NCI-H1417 treated with DMSO at 0.1 percent for 48 hours (cell line): ENCODE measurements at regions not wholly inside any gene's neighbourhood (a gene's known extent, or its start where the extent isn't known, plus 50 kb on each side); places are given as distances from the start of the nearest gene placed in this dataset.
"Not testable (repeated sequence)": the region's sequence is repeated elsewhere in the genome, so short reads cannot be mapped to it uniquely, and the experiment has no call there.

Experiments
- DNase-seq: peaks from one replicate; lab custom pipeline; 2025; lab: John Stamatoyannopoulos, UW

GRCh38 chr13:71300602-71301001, 566.4 kb downstream of the DACH1 start:
- no peak for DNase-seq

DNA sequence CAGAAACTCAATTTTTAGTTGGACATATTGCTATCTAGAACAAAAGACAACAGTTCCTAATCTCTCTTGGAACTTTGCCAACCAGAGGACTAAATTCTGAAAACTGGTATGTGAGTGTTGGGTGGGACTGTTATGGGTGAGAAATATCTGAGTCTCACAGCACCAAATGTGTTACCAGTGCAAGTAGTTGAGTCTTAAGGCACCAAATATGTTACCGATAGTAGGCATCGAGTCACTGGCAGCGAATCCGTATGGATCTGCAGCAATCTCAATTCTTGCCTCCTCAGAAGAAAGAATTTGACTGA, 575.2 kb downstream of the DACH1 start:
- DNase-seq, result no peak

DNA sequence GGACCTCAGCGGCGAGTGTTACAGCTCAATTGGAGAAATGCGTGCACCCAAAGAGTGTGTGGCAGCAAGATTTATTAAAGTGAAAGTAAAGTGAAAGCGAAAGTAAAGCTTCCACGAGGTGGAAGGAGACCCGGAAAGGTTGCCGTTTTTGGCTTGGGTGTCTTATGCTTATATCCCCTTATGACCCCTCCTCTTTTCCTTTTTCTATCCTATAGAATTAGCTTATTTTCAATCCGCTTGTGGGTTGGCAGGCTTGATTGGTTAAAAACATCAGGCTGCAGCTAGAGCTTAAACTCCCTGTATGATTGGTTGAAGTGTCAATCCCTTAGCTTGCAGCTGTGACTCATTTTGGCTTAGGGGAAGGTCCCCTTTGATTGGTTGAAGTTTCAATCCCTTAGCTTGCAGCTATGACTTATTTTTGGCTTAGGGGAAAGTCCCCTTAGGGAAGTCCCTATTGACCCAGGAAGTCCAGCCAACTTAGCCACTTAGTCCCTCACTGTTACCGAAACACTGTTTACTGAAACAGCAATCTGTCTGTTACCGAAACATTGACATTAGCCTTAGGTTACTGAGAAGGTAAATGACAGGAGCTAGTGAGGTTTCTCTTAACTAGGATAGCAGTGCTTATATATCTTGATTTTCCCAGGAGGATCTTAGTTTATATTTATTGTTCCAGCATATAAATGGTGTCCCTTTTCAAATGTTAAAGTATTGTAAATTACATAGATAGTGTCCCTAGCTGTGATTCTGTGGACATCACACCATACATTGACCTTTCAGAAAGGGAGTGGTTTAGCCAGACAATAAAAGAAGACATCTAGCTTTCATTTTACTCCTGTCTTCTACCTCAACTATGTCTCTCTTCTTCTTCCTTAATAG, 575.8 kb downstream of the DACH1 start:
- DNase-seq, result peak; percentile 46

- DNase-seq, result not testable (repeated sequence)
Measured at GRCh38 chr13:71289980-71290379, 577.0 kb downstream of the DACH1 start.

DNA sequence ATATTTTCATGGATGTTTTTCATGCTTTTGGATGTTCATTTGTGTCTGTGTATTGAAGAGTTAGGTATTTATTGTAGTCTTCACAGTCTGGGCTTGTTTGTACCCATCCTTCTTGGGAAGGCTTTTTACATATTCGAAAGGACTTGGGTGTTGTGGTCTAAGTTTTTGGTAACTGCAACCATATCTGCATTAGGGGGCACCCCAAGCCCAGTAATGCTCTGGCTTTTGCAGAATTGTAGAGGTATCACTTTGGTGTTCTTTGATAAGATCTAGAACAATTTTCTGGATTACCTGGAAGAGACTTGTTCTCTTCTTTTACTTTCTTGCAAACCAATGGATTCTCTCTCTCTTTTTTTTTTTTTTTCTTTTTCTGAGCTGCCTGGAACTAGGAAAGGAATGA, 581.3 kb downstream of the DACH1 start:
- no peak for DNase-seq

GRCh38 chr13:71278512-71278911, 588.5 kb downstream of the DACH1 start:
- no peak for DNase-seq

- no peak for DNase-seq
Measured at GRCh38 chr13:71274923-71275608, 591.9 kb downstream of the DACH1 start.

DNA sequence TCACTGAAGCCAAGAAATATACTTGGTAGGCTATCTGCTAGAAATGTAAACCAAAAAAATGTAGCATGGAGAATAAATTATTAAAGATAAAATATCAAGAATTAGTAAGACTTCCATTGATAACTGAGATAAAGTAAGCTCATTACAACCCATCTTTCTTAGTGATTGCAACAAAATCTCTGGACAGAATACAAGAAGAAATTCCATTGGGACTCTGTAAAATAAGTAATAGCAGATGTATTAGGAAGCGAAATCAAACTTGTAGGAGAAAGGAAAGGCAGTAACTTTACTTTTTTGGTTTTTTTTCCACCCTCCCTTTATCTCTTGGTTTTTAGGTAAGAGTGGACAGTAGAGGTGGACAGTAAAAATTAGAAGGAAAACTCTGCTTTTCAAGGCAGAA, 605.7 kb downstream of the DACH1 start:
- DNase-seq, result no peak

- no peak for DNase-seq
Measured at GRCh38 chr13:71260246-71260645, 606.8 kb downstream of the DACH1 start.

GRCh38 chr13:71255633-71256032, 611.4 kb downstream of the DACH1 start:
- DNase-seq, result no peak

DNA sequence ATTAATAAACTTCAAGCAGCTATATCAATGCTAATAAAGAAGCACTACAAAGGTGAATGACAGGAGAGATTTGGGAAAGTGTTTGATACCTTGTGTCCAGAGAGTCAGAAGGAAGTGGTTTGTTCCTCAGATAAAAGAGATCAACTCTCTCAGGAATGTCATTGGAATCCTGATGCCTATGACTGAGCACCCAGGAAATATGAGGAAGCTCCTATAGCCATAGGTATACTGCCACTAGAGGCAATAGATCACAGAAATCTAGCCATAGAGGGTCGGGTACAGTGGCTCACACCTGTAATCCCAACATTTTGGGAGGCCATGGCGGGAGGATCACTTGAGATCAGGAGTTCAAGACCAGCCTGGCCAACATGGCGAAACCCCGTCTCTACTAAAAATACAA, 612.6 kb downstream of the DACH1 start:
- DNase-seq, result no peak

DNA sequence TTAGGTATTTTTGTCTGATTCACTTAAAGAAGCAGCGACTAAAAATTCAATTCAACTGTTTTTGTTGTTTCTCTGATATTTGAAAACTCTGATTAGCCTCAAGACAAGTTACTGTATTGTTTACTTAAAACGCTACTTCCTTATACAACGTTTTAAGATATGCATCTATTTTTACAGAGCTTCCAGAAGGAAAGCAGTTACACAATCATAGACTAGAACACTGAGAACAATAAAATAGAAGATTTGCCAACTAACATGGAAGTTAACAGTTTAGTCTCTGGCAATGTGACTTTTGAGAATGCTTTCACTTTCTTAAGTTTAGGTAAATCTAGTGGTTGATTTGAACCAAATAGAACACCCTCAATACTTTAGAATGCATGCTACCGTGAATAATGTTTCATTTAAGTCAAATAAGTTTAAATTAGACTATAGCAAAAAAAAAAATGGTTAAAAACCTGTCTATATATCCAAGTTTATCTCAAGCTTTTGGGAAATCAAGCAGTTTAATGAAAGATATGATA, 614.8 kb downstream of the DACH1 start:
- no peak for DNase-seq

DNA sequence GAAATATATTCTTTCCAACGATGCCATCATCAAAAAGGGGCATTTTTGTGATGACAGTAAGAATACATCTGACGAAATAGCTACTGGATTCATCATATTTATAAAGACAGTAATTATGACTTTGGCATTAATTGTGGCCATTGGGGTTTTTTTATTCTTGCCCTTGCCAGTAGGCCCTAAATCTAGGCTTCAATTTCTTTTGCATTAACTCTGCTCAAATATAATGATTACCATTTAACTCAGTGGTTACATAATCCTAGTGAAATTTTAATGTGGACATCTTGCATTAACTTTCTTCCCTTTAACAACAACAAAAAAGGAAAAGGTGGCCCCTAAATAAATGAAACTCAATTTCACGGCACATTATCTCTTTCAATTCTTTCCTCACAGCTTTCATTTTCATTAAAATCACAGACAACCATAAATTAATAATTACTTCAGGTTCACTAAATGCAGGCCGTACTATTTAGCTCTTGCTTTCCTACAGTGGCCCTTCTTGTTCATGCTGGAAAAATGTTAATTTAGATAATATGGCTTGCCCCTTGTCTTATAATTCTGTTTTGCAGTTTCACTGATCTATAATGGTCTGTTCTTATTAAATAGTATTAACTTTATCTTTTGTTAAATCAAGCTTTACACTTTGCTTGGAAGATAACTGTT, 615.6 kb downstream of the DACH1 start:
- no peak for DNase-seq

DNA sequence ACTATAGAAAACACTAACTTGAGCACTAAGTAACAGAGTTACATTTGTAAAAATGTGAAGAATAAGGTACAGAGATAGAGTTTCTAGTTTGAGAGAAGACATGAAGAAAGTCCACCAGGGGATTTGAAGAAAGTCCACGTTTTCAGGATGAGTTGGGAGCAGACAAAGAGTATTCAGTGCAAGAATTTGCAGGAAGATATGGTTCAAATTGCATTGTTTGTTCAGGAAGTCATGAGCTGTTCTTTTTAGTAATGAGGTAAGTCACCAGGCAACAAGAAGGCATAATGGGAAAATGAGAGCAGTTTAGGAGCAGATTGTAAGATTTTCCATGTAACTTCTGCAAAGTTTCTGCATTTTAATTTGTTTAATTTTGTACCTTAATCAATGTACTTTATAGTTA, 618.0 kb downstream of the DACH1 start:
- no peak for DNase-seq

DNA sequence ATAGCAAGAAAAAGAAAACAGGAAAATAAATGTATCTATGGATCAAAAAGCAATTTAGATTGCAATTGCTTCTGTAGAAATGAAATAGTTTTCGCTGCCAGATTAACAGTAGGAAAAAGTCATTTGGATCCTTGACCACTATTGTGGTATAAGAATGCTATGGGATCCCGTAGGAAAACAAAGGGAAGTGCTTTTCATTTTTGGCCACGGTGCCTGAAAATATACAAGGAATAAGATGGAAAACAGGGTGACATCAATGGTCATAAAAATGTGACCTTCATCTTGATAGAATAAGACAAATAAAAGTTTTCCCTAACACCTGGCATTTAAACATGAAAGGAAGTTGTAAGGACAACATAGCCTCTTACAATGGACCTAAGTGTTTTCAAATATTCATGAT, 622.8 kb downstream of the DACH1 start:
- DNase-seq, result no peak

DNA sequence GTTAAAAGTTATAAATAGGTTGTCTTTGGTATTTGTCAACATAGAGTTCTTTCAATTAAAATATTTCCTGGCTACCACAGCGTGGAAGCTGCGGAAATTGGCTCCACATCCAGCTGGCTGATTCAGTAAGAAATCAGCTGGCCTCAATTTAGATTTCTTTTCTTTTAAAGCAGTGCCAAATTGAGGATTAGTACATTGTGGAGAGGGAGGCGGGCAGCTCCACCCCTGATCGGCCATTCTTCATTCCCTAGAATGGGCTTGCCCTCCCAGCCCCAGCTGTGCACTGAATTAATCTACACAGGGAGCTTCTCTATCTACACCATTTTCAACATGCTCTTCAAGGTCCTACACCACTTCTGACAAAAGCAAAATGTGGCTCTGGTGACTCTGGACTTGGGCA, 624.8 kb downstream of the DACH1 start:
- no peak for DNase-seq

GRCh38 chr13:71240911-71241310, 626.1 kb downstream of the DACH1 start:
- DNase-seq, result no peak

- no peak for DNase-seq
Measured at GRCh38 chr13:71237332-71237731, 629.7 kb downstream of the DACH1 start.

DNA sequence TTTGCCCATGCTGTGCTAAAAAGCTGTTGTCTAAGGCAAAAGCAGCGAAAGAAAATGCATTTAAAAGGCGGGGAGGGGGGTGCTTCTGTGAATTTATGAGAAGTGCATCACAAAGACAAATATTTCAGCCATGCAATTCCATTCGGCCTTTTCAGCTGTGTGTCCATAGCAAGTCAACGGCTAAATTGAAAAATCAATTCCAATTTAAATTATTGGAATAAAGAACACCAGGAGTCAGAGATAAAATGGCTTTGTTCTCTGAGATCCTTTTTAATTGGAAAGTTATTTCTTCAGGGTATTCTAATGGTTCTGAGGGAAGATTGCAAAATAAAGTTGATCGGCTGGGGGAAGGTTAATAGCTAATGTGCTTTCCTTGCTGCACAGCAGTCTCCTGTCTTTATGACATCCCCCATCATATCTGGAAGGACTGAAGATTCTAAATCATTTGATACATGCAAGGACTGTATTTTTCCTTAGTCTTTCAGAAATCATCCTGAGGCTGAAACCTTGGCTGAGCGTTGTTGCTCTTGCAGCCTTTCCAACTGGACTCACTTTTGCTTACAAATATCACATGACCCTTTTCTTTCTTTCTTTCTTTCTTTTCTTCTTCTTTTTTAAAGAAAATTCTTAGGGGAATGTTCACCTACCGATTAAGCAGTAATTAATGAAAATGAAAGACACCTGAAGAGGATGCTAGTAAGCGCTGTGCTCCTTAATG, 647.1 kb downstream of the DACH1 start:
- no peak for DNase-seq

GRCh38 chr13:71218960-71219359, 648.0 kb downstream of the DACH1 start:
- DNase-seq, result no peak

DNA sequence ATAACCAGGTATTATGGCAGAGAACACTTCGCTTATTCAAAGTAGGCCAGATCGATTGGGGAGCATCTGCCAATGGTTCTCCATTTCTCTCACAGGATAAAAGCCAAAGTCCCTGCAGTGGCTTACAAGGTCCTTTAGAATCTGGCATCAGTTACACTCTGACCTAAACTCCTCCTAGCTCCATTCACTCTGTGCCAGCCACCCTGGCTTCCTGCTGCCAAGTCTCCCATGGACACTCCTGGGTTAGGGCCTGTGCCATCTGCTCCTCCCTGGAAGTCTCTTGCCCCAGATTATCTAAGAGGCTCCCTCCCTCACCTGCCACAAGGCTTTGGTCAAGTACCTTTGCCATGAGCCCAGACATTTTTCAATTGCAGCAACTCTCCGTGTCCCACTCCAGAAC, 649.2 kb downstream of the DACH1 start:
- no peak for DNase-seq

DNA sequence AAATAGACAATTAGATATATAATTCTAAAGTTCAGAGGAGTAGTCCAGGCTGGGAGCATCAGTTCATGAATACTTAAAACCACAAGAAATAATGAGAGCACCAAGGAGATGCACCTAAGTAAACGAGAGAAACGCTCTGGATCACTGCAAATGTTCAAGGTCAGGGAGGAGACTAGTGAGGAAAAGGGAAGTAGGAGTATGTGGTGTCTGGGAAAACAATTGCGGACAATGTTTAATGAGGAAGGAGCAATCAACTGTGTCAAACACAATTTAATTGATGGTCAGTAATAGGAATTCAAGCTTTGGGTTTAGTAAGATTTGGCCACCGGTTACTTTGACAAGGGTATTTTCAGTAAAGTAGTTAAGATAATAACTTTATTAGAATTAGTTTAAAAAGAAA, 652.2 kb downstream of the DACH1 start:
- no peak for DNase-seq
